ENCODE measurements at regions not wholly inside any gene's neighbourhood (a gene's known extent, or its start where the extent isn't known, plus 50 kb on each side); places are given as distances from the start of the nearest gene placed in this dataset.

DNA sequence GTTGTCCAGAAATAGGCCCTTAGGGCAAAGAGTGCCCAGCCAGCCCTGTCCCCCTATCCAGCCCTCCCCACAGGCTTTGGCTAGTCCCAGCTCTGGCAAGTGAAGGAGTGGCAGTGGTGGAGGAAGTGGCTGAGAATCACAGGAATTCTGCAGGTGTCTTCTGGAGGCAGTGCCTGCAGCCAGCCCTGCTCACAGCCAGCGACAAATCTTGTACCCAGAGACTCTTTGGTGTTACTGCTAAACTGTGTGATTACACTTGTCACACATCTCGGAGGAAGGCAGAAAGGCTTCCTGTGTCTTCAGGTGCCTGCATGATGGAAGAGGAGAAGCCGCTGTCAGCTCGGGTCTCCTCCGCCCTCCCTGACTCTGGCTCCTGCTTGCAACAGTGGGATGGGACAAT lies 71.6 kb upstream of the GRIK3 start:
- Histone ChIP-seq H3K27me3 (ENCODE audit: control insufficient read depth in 1 of 2, insufficient read depth in 2 of 2, low read length in 2 of 2) (no peaks in the 10 kb centered on the region), H3K9me3 (ENCODE audit: control insufficient read depth in 2 of 2, insufficient read depth in 1 of 2, low read depth in 1 of 2, low read length in 1 of 2) (no peaks in the 10 kb centered on the region), H3K27ac (ENCODE audit: low read depth in 2 of 2, low read length in 1 of 2) (no peak overlapping the region), H3K4me1 (ENCODE audit: control insufficient read depth in 2 of 2, insufficient read depth in 2 of 2, low read length in 1 of 2) (no peaks in the 10 kb centered on the region), H3K4me3 (ENCODE audit: low read depth in 1 of 2, low read length in 2 of 2) (no peak overlapping the region), H3K36me3 (ENCODE audit: control insufficient read depth in 2 of 2, insufficient read depth in 2 of 2, low read length in 1 of 2) (no peaks in the 10 kb centered on the region)
- WGBS, 2 donors, result 55 to 72% methylated on average over 5 of the region's 5 CpGs

DNA sequence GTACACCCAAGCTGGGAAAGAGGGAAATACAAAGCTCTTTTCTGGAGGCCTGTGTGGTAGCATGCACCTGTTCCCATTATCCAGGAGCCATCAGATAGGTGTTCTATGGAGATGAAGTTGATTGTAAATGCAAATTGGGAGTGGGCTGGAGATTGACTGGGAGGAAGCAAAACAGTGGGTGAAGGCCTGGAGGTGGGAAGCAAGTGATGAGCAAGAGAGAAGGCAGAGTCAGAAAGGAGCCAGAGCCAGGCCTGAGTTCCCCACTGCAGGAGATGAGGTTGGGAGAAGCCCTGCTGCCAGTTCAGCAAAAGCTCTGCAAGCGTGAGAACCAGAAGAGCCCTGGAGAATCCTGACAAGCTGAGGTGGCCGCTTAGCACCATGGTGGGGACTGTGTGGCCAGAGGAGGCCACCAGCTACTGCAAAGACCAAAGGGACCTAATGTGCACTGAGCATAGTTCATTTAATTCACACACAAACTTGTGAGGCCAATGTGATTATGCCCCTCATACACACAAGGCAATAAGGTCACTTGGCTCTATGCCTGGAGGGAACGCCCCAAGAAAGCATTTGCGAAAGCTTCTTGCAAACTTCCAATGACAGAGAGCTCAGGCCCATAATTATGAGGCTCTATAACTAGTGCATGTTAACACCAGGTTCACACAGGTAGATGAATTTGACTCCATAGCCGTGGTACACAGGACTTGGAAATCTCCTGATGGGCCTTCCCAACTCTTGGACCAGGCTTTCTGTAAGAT lies 73.0 kb upstream of the GRIK3 start:
- 67 to 72% methylated on average over 5 of the region's 5 CpGs for WGBS, 2 donors
- H3K36me3 ChIP-seq (ENCODE audit: control insufficient read depth in 2 of 2, insufficient read depth in 2 of 2, low read length in 1 of 2), result no peaks in the 10 kb centered on the region

GRCh38 chr1:37108596-37109188 lies 74.4 kb upstream of the GRIK3 start:
- WGBS, 2 donors, result 81 to 88% methylated on average over 9 of the region's 9 CpGs
- H3K9me3 ChIP-seq (ENCODE audit: control insufficient read depth in 2 of 2, insufficient read depth in 1 of 2, low read depth in 1 of 2, low read length in 1 of 2), result no peaks in the 10 kb centered on the region
- H3K4me1 ChIP-seq (ENCODE audit: control insufficient read depth in 2 of 2, insufficient read depth in 2 of 2, low read length in 1 of 2), result no peaks in the 10 kb centered on the region
- no peak overlapping the region for H3K4me3 ChIP-seq (ENCODE audit: low read depth in 1 of 2, low read length in 2 of 2)
- H3K36me3 ChIP-seq (ENCODE audit: control insufficient read depth in 2 of 2, insufficient read depth in 2 of 2, low read length in 1 of 2), result no peaks in the 10 kb centered on the region
- H3K27ac ChIP-seq (ENCODE audit: low read depth in 2 of 2, low read length in 1 of 2), result no peak overlapping the region
- H3K27me3 ChIP-seq (ENCODE audit: control insufficient read depth in 1 of 2, insufficient read depth in 2 of 2, low read length in 2 of 2), result no peaks in the 10 kb centered on the region

More for the DNA sequence above, 73.0 kb upstream of the GRIK3 start:
- Histone ChIP-seq H3K27me3 (ENCODE audit: control insufficient read depth in 1 of 2, insufficient read depth in 2 of 2, low read length in 2 of 2) (no peaks in the 10 kb centered on the region), H3K9me3 (ENCODE audit: control insufficient read depth in 2 of 2, insufficient read depth in 1 of 2, low read depth in 1 of 2, low read length in 1 of 2) (no peaks in the 10 kb centered on the region), H3K27ac (ENCODE audit: low read depth in 2 of 2, low read length in 1 of 2) (no peak overlapping the region), H3K4me3 (ENCODE audit: low read depth in 1 of 2, low read length in 2 of 2) (no peak overlapping the region), H3K4me1 (ENCODE audit: control insufficient read depth in 2 of 2, insufficient read depth in 2 of 2, low read length in 1 of 2) (no peaks in the 10 kb centered on the region)

- Histone ChIP-seq H3K27me3 (ENCODE audit: control insufficient read depth in 1 of 2, insufficient read depth in 2 of 2, low read length in 2 of 2) (no peaks in the 10 kb centered on the region), H3K4me1 (ENCODE audit: control insufficient read depth in 2 of 2, insufficient read depth in 2 of 2, low read length in 1 of 2) (no peaks in the 10 kb centered on the region), H3K9me3 (ENCODE audit: control insufficient read depth in 2 of 2, insufficient read depth in 1 of 2, low read depth in 1 of 2, low read length in 1 of 2) (no peaks in the 10 kb centered on the region), H3K4me3 (ENCODE audit: low read depth in 1 of 2, low read length in 2 of 2) (no peak overlapping the region), H3K36me3 (ENCODE audit: control insufficient read depth in 2 of 2, insufficient read depth in 2 of 2, low read length in 1 of 2) (no peaks in the 10 kb centered on the region), H3K27ac (ENCODE audit: low read depth in 2 of 2, low read length in 1 of 2) (no peak overlapping the region)
- 24 to 38% methylated on average over 1 of the region's 1 CpG for WGBS, 2 donors
Measured at GRCh38 chr1:37112430-37112829, 78.1 kb upstream of the GRIK3 start.

GRCh38 chr1:37113285-37113997 lies 79.1 kb upstream of the GRIK3 start:
- no peaks in the 10 kb centered on the region for H3K4me1 ChIP-seq (ENCODE audit: control insufficient read depth in 2 of 2, insufficient read depth in 2 of 2, low read length in 1 of 2)
- H3K36me3 ChIP-seq (ENCODE audit: control insufficient read depth in 2 of 2, insufficient read depth in 2 of 2, low read length in 1 of 2), result no peaks in the 10 kb centered on the region
- no peak overlapping the region for H3K4me3 ChIP-seq (ENCODE audit: low read depth in 1 of 2, low read length in 2 of 2)
- peak overlapping the region in 1 of 2 donors; percentile 2 for H3K27ac ChIP-seq (ENCODE audit: low read depth in 2 of 2, low read length in 1 of 2)
- no peaks in the 10 kb centered on the region for H3K27me3 ChIP-seq (ENCODE audit: control insufficient read depth in 1 of 2, insufficient read depth in 2 of 2, low read length in 2 of 2)
- no peaks in the 10 kb centered on the region for H3K9me3 ChIP-seq (ENCODE audit: control insufficient read depth in 2 of 2, insufficient read depth in 1 of 2, low read depth in 1 of 2, low read length in 1 of 2)
- 61 to 66% methylated on average over 6 of the region's 6 CpGs for WGBS, 2 donors

- H3K27ac ChIP-seq (ENCODE audit: low read depth in 2 of 2, low read length in 1 of 2), result no peak overlapping the region
- H3K9me3 ChIP-seq (ENCODE audit: control insufficient read depth in 2 of 2, insufficient read depth in 1 of 2, low read depth in 1 of 2, low read length in 1 of 2), result peaks cover 0 to 2% of the 10 kb centered on the region in 2 donors
- H3K36me3 ChIP-seq (ENCODE audit: control insufficient read depth in 2 of 2, insufficient read depth in 2 of 2, low read length in 1 of 2), result no peaks in the 10 kb centered on the region
- 33 to 38% methylated on average over 1 of the region's 1 CpG for WGBS, 2 donors
- H3K4me1 ChIP-seq (ENCODE audit: control insufficient read depth in 2 of 2, insufficient read depth in 2 of 2, low read length in 1 of 2), result no peaks in the 10 kb centered on the region
- no peaks in the 10 kb centered on the region for H3K27me3 ChIP-seq (ENCODE audit: control insufficient read depth in 1 of 2, insufficient read depth in 2 of 2, low read length in 2 of 2)
- H3K4me3 ChIP-seq (ENCODE audit: low read depth in 1 of 2, low read length in 2 of 2), result no peak overlapping the region
Measured at GRCh38 chr1:37118790-37119189, 84.5 kb upstream of the GRIK3 start.

DNA sequence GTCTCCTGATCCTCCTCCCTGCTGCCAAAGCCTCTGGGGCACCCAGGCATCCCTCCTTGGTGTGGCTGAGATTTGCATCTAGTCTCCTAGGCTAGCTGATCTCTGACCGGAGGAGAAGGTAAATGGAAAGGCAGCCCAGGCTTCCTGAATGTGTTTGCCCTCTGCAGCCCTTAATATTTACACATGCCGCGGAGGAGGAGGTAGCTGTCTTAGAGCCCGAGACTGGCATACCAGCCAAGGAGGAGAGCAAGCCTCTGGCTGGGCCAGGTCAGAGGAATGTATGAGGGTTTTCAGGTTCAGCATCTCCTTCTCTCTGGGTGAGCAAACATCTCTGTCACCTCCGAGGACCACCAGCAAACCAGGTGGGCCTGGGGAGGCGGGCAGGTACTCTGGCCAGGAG lies 86.0 kb upstream of the GRIK3 start:
- peaks cover 0 to 2% of the 10 kb centered on the region in 2 donors for H3K9me3 ChIP-seq (ENCODE audit: control insufficient read depth in 2 of 2, insufficient read depth in 1 of 2, low read depth in 1 of 2, low read length in 1 of 2)
- no peaks in the 10 kb centered on the region for H3K36me3 ChIP-seq (ENCODE audit: control insufficient read depth in 2 of 2, insufficient read depth in 2 of 2, low read length in 1 of 2)
- no peak overlapping the region for H3K27ac ChIP-seq (ENCODE audit: low read depth in 2 of 2, low read length in 1 of 2)
- H3K4me1 ChIP-seq (ENCODE audit: control insufficient read depth in 2 of 2, insufficient read depth in 2 of 2, low read length in 1 of 2), result no peaks in the 10 kb centered on the region
- WGBS, 2 donors, result 66 to 71% methylated on average over 6 of the region's 6 CpGs
- no peaks in the 10 kb centered on the region for H3K27me3 ChIP-seq (ENCODE audit: control insufficient read depth in 1 of 2, insufficient read depth in 2 of 2, low read length in 2 of 2)
- no peak overlapping the region for H3K4me3 ChIP-seq (ENCODE audit: low read depth in 1 of 2, low read length in 2 of 2)

GRCh38 chr1:37123276-37124115 lies 89.2 kb upstream of the GRIK3 start:
- no peaks in the 10 kb centered on the region for H3K27me3 ChIP-seq (ENCODE audit: control insufficient read depth in 1 of 2, insufficient read depth in 2 of 2, low read length in 2 of 2)
- 59 to 68% methylated on average over 9 of the region's 9 CpGs for WGBS, 2 donors
- H3K9me3 ChIP-seq (ENCODE audit: control insufficient read depth in 2 of 2, insufficient read depth in 1 of 2, low read depth in 1 of 2, low read length in 1 of 2), result peaks cover 0 to 2% of the 10 kb centered on the region in 2 donors
- no peak overlapping the region for H3K27ac ChIP-seq (ENCODE audit: low read depth in 2 of 2, low read length in 1 of 2)
- no peaks in the 10 kb centered on the region for H3K4me1 ChIP-seq (ENCODE audit: control insufficient read depth in 2 of 2, insufficient read depth in 2 of 2, low read length in 1 of 2)
- H3K36me3 ChIP-seq (ENCODE audit: control insufficient read depth in 2 of 2, insufficient read depth in 2 of 2, low read length in 1 of 2), result no peaks in the 10 kb centered on the region
- no peak overlapping the region for H3K4me3 ChIP-seq (ENCODE audit: low read depth in 1 of 2, low read length in 2 of 2)

GRCh38 chr1:37124501-37124900 lies 90.2 kb upstream of the GRIK3 start:
- H3K27me3 ChIP-seq (ENCODE audit: control insufficient read depth in 1 of 2, insufficient read depth in 2 of 2, low read length in 2 of 2), result no peaks in the 10 kb centered on the region
- no peaks in the 10 kb centered on the region for H3K36me3 ChIP-seq (ENCODE audit: control insufficient read depth in 2 of 2, insufficient read depth in 2 of 2, low read length in 1 of 2)
- H3K4me1 ChIP-seq (ENCODE audit: control insufficient read depth in 2 of 2, insufficient read depth in 2 of 2, low read length in 1 of 2), result no peaks in the 10 kb centered on the region
- H3K9me3 ChIP-seq (ENCODE audit: control insufficient read depth in 2 of 2, insufficient read depth in 1 of 2, low read depth in 1 of 2, low read length in 1 of 2), result peaks cover 0 to 2% of the 10 kb centered on the region in 2 donors
- WGBS, 2 donors, result 66 to 70% methylated on average over 6 of the region's 6 CpGs
- no peak overlapping the region for H3K27ac ChIP-seq (ENCODE audit: low read depth in 2 of 2, low read length in 1 of 2)
- no peak overlapping the region for H3K4me3 ChIP-seq (ENCODE audit: low read depth in 1 of 2, low read length in 2 of 2)

Data from esophagus (tissue), 2 donors.